VCaP (cell line): ENCODE measurements at regions not wholly inside any gene's neighbourhood (a gene's known extent, or its start where the extent isn't known, plus 50 kb on each side); places are given as distances from the start of the nearest gene placed in this dataset.
A peak's percentile ranks its signal among the peaks of the same experiment; 100 is the strongest.

ENCODE experiments used
- H3K27ac ChIP-seq: fragments of 450-650 bp; 2 replicates; pipeline ENCODE4 v1.5.1; 2017
- TF ChIP-seq, protein P1 (sequence below): fragments of 450-650 bp; conservative IDR thresholded peaks from 2 replicates; pipeline ENCODE4 v1.5.1; 2017; ENCODE audit warnings: mild to moderate bottlenecking, moderate library complexity

DNA sequence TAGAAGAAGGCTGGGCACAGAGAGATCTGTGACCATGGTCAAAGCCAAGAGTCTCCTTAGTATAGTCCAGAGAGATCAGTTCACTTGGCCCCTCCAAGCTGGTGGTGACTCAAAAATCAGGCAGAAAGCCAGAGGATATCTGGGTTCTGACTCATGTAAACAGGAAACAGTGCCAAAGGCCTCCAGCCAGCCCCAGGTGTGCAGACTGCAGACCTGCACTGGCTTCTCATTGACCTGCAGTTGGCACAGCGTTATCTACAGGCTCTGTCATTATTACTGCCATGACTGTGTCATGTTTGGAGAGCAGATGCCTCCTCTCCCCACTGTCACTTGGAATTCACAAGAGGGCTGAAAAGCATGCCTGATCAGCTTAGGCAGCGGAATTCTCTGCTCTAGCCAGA lies 295.7 kb upstream of the PRKD1 start:
- TF ChIP-seq, protein P1, sequence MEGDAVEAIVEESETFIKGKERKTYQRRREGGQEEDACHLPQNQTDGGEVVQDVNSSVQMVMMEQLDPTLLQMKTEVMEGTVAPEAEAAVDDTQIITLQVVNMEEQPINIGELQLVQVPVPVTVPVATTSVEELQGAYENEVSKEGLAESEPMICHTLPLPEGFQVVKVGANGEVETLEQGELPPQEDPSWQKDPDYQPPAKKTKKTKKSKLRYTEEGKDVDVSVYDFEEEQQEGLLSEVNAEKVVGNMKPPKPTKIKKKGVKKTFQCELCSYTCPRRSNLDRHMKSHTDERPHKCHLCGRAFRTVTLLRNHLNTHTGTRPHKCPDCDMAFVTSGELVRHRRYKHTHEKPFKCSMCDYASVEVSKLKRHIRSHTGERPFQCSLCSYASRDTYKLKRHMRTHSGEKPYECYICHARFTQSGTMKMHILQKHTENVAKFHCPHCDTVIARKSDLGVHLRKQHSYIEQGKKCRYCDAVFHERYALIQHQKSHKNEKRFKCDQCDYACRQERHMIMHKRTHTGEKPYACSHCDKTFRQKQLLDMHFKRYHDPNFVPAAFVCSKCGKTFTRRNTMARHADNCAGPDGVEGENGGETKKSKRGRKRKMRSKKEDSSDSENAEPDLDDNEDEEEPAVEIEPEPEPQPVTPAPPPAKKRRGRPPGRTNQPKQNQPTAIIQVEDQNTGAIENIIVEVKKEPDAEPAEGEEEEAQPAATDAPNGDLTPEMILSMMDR = no peak
- H3K27ac ChIP-seq = peak overlapping the region; percentile 64

DNA sequence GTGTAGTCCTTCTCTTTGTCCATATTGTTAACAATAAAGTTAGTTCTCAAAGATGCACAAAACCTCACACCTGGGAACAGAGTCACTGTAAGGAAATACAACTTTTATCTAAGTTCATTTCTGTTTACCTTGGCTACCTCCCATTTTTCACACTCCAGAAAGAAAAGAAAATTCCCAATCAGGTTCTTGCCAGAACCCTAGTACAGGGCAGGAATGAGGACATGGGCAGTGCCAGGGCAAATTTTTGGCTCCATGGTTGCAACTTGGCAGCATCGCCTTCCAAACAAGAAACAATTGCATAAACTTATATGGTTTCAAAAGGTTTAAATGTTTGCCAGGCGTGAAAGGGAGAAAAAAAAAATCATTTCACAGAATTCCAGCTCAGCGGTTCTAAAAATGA lies 296.3 kb upstream of the PRKD1 start:
- TF ChIP-seq, protein P1 = no peak
- peak overlapping the region; percentile 64 for H3K27ac ChIP-seq

DNA sequence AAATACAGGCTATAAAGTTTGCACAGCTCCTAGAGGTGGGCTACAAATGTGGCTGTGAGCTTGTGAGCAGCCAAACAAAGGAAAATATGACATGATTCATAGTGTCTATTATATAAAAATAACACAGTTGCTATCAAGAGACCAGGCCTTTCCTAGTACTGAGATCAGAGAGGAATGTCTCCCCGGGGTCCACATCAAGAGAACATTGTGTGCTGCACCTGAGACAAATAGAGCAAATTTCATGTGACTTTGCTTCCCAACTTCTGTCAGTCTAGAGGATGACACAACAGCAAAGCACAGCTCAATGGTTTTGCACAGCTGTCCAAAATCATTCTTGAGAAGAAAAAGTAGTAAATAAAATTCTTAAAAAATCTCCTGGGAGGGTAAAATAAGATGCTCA lies 297.5 kb upstream of the PRKD1 start:
- H3K27ac ChIP-seq = peak overlapping the region; percentile 64
- TF ChIP-seq, protein P1 = no peak

DNA sequence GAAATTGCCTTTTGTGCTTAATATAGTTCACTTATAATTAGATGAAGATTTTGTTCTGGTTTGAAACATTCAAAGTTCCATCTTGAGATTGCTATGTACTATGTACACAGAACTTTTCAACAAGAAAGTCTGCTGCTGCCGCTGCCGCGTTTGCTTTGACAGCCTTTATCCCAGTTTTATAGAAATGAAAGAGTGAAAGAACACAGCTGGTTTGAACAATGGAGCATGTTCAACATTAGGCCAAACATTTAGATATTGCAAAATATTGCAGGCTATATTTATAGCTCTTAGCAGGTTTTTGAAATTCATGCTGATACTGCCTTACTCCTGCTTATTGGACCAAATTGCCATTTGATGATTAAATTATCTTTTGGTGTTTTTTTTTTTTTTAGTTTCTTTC lies 299.8 kb upstream of the PRKD1 start:
- TF ChIP-seq, protein P1 = no peak
- H3K27ac ChIP-seq = no peak overlapping the region

DNA sequence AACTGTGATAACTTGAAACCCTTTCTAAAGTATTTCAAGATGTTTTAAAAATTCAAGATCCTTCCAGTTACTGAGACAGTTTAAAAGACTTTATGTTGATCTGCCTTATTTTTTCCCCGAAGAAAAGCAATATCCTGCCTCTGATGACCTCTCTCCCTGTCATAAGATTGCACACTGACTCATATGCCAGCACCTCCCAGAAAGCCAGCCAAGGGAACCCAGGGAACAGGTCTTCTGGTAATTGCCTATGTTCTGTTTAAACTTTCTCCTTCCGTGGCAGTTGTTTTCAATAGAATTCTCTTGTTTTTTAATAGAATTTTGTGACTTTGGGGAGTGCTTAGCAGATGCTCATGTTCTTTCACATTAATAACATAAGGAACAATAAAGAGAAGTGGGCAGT lies 300.2 kb upstream of the PRKD1 start:
- TF ChIP-seq, protein P1 = no peak
- H3K27ac ChIP-seq = no peak overlapping the region

DNA sequence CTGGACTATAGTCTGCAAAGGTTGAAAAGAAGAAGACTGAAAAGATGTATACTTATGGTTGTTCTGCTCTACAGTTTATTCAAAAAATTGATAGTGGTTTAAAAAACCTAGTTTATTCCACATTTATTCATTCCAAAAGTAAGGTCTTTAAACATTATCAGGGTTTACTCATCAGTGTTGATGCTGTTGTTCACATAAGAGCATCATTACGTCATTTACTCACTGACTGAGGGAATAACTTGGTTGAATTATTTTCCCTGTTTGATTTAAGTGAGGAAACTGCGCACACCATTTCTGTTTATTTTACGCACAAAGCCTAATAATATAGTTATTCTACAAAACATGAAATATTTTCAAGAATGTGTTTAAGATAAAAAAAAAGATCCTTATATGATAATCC lies 303.1 kb upstream of the PRKD1 start:
- TF ChIP-seq, protein P1 = no peak
- H3K27ac ChIP-seq = no peak overlapping the region

DNA sequence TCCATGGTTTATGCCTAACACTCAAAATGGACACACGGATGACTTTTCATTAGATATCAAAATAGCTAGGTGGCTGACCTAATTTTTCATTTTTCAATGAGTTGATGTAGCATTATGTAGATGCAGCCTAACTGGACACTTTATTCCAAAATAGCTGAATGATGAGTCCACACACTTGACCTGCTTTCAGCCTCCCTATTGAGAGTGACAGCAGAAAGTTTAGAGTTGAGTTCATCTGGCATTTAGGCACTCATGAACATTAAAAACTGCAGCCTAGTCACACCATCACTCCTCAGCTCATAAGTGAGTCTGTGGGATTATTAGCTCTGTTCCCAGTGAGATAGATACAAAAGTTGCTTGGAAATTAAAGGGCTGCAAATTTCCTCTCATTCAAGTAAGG lies 307.3 kb upstream of the PRKD1 start:
- no peak overlapping the region for H3K27ac ChIP-seq
- TF ChIP-seq, protein P1 = no peak

DNA sequence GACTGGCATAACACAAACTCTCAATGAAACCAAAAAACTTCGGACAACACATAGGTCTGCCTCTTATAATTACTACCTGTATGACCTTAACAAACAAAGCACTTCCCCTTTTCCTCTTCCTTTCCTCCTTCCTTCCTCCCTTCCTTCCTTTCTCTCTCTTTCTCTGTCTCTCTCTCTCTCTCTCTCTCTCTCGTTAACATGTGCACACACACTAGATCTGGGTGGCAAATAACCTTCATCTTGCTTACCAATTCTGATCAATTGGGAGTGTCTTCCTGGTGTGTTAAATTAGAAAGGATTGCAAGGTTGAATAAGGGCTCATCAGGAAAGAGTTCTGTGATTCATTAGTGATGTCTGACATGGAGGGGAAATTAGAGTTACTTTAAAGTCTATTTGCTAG lies 307.8 kb upstream of the PRKD1 start:
- no peak overlapping the region for H3K27ac ChIP-seq
- TF ChIP-seq, protein P1 = no peak
